GM18951 (cell line): ENCODE measurements at regions not wholly inside any gene's neighbourhood (a gene's known extent, or its start where the extent isn't known, plus 50 kb on each side); places are given as distances from the start of the nearest gene placed in this dataset.
"Not testable (repeated sequence)": the region's sequence is repeated elsewhere in the genome, so short reads cannot be mapped to it uniquely, and the experiment has no call there.

Experiments
- POLR2A ChIP-seq: IDR thresholded peaks from 4 replicates; pipeline ENCODE4 v1.6.1; 2011; ENCODE audit warnings: mild to moderate bottlenecking; ENCODE audit not compliant: insufficient read length, insufficient read depth; ENCODE audit errors: extremely low read depth
- in situ Hi-C: fragments of 300-500 bp; cut with MboI; formaldehyde crosslinking; loops from one replicate; pipeline ENCODE4 v1.12.0; 2022; ENCODE audit warnings: low sequenced_read_pairs, mixed read lengths, inconsistent platforms; ENCODE audit not compliant: unreplicated experiment

DNA sequence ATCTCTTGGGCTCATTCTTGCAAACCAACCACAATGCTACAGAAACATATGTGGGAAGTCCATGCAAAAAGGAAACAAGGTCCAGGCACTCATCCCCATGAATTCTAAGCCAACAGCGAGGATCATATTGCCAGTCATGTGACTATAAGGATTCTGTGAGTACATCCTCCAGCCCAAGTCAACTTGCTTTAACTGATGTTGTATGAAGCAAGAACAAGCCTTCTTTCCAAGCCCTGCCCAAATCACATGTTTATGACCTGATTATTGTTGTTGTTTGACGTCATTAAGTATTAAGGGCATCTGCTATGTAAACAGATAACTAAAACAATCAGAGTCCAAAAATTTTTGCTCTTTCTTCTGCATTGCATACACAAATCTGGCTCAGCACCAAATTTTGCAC lies 78.2 kb upstream of the MON1B start:
- TF ChIP-seq POLR2A: no peak
- in situ Hi-C loops: no loop called here

DNA sequence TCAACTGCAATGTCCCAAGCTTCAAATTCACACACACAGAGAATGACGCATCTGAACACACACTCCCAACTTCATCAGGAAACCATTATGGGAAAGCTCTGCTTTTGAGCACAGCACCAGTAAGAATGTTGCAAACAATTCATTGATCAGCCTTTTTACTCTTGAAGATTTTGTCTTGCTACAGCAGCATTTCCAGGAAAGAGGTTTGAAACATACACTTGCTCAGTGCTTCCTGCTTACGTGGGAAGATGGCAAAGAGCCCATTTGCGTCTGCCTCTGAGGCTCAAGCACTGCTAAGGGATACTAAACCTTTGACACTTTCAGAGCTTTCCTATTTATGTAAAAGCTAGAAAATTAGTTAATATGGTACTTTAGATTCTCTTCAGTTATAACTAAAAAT lies 77.2 kb upstream of the MON1B start:
- TF ChIP-seq POLR2A: no peak
- in situ Hi-C loops: no loop called here

DNA sequence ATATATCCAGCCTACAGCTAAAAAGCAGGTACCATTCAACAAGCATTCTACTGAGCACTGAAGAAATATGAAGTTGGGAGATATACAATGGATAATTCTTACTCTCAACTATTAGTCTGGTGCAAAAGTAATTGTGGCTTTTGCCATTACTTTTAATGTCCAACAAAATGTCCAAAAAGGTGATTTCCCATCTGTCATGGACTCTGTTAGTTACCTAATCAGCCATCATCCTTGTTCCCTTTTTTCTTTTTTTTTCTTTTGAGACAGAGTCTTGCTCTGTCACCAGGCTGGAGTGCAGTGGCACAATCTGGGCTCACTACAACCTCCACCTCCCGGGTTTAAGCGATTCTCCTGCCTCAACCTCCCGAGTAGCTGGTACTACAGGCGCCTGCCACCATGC lies 76.6 kb upstream of the MON1B start:
- in situ Hi-C loops: not testable (repeated sequence)

DNA sequence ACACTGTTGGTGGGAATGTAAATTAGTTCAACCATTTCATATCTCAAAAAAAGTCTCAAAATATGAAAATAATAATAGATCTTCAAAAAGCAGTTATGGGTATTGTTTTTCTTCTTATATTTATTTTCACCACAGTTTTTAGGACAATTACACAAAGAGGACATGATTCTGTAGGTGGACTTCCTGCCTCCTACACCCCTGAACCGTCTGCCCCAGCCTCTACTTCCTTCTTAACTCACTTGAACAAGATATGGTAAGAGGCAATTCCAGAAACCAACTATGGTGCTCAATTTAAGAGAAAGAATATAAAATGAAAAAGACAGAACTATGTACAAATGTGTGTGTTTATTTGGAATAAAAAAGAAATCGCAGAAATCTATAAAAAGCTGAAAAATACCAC lies 74.1 kb upstream of the MON1B start:
- no peak for TF ChIP-seq POLR2A
- in situ Hi-C loops: no loop called here

DNA sequence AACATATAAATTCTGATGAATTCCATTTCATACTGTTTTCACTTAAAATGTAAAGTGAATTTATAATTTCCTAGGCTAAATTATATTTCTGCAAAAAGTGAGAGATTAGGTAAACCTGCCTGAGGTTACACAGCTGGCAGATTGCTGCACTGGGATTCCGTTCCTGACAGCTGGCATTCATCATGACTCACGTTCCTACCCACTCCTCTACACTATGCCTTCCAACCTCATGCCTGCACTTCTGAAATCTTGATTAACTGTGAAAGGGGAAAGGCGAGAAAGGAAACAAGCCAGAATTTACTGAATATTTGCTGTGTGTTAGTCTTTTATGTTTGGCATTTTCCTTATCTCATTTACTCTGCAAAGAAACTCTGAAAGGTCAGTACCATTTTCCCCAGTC lies 73.3 kb upstream of the MON1B start:
- in situ Hi-C loops: no loop called here

DNA sequence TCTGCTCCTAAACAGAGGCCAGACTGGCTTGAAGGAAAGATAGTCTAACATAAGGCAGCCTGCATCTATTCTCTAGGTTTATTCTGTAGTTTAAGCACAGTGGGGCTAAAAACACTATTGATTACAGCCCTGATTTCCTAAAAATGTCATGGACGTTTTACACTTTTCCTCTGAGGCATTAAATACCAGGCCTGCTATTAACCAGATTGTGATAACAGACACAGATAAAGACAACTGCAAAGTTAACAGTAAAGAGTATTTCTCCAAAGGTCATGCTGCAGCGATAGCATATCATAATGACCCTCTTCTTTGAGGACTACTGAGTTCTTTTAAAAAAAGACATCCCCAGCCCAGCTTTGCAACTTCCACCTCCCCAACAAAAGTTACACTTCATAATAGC lies 59.6 kb upstream of the MON1B start:
- in situ Hi-C loops: no loop called here
- no peak for TF ChIP-seq POLR2A

More for the DNA sequence above, 73.3 kb upstream of the MON1B start:
- no peak for TF ChIP-seq POLR2A

DNA sequence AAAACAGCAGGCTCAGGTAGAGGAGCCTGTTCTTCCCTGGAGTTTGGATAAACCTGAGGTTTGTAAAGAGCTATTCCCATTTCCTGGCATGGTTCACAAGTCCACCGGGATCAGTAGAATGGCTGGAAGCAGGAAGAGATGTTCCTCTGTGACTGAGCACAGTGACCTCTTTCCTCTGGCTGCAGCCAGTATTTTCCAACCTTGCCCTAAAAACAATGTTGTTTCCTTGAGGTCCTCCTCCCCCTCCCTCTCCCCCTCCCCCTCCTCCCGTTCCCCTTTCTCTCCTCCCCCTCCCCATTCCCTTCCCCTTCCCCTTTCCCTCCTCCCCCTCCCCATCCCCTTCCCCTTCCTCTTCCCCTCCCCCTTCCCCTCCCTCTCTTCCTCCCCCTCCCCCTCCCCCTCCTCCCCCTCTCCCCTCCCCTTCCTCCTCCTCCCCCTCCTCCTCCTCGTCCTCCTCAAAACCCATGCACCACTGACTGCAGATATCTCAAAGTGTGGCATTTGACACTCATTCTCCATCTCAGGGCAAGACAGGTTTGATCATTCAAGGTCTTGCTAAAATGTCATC lies 58.9 kb upstream of the MON1B start:
- no peak for TF ChIP-seq POLR2A
- in situ Hi-C loops: no loop called here

DNA sequence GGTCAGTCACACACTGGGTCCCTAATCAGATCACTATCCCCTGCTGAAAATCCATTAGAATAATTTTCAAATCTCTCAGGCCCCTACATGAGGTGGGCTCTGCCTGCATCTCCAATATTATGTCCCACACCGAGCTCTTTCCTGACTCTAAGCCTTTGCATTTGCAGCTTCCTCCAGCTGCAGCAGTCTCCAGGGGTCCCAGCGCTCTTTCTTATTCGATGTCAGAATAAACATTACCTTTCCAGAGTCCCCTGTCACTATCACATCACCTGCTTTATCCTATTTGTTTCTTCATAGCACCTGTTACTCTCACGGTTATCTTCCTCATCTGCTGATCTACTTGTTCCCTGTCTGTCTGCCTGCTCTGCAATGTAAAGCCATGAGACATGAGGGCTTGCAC lies 57.3 kb upstream of the MON1B start:
- in situ Hi-C loops: no loop called here
- TF ChIP-seq POLR2A: no peak

DNA sequence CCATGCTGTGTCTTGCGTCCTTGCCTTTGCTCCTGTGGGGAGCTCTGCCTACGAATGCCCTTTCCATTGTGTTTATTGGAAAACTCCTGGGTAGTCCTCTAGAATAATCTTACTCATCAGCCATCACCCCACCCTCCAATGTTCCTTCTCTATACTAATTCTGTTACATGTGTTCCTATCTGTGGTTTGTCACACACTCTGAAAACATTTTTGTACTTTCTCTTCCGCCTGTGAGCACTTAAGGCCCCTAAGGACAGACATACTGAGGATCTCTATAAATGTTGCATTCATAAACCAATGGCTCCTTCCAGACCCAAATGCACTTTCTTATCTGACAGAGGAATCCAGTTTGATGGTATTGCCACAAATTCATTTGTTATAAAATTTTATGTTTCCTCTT lies 53.9 kb upstream of the MON1B start:
- no peak for TF ChIP-seq POLR2A
- in situ Hi-C loops: no loop called here
